A673 (cell line): ENCODE measurements at regions not wholly inside any gene's neighbourhood (a gene's known extent, or its start where the extent isn't known, plus 50 kb on each side); places are given as distances from the start of the nearest gene placed in this dataset.

ENCODE experiments used
- EZH2 ChIP-seq: fragments of 200-600 bp; sonication (generic); IDR thresholded peaks from 2 replicates; pipeline ENCODE4 v1.6.1; 2017; ENCODE audit warnings: borderline replicate concordance, low read depth, mild to moderate bottlenecking, mixed read lengths, antibody characterized with exemption, low read length; ENCODE audit not compliant: poor library complexity, severe bottlenecking
- TF ChIP-seq, protein P1 (sequence below): fragments of 300-800, 200-600 bp; sonication (generic); conservative IDR thresholded peaks from 2 replicates; pipeline ENCODE4 v1.5.1; 2017; ENCODE audit warnings: low read depth, mild to moderate bottlenecking, antibody characterized with exemption, low read length, moderate library complexity, mixed read lengths

- TF ChIP-seq, protein P1, sequence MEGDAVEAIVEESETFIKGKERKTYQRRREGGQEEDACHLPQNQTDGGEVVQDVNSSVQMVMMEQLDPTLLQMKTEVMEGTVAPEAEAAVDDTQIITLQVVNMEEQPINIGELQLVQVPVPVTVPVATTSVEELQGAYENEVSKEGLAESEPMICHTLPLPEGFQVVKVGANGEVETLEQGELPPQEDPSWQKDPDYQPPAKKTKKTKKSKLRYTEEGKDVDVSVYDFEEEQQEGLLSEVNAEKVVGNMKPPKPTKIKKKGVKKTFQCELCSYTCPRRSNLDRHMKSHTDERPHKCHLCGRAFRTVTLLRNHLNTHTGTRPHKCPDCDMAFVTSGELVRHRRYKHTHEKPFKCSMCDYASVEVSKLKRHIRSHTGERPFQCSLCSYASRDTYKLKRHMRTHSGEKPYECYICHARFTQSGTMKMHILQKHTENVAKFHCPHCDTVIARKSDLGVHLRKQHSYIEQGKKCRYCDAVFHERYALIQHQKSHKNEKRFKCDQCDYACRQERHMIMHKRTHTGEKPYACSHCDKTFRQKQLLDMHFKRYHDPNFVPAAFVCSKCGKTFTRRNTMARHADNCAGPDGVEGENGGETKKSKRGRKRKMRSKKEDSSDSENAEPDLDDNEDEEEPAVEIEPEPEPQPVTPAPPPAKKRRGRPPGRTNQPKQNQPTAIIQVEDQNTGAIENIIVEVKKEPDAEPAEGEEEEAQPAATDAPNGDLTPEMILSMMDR, result no peak
- TF ChIP-seq EZH2, result no peak
Measured at GRCh38 chr5:120958877-120959485, 494.9 kb downstream of the PRR16 start.
